Activated CD4-positive, alpha-beta T cell treated with anti-CD3 and anti-CD28 coated beads, Interleukin-2, amount 50 U/mL, for 48 hours (primary cell): ENCODE measurements at regions not wholly inside any gene's neighbourhood (a gene's known extent, or its start where the extent isn't known, plus 50 kb on each side); places are given as distances from the start of the nearest gene placed in this dataset.
"Not testable (repeated sequence)": the region's sequence is repeated elsewhere in the genome, so short reads cannot be mapped to it uniquely, and the experiment has no call there.

Experiments used
- DNase-seq, 2 experiments: peaks; one replicate each; pipeline ENCODE4 v3.0.0-alpha.2; 2020

DNA sequence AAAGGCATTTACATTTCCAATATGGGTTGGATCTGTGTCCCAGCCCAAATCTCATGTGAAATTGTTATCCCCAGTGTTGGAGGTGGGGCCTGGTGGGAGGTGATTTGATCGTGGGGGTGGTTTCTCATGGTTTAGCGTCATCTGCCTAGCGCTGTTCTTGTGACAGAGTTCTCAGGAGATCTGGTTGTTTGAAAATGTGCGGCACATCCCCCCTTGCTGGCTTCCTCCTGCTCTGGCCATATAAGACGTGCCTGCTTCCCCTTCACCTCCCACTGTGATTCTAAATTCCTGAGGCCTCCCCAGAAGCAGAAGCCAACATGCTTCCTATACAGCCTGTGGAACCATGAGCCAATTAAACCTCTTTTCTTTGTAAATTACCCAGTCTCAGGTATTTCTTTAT, 126.2 kb upstream of the FNDC3A start:
- no peak for DNase-seq

DNA sequence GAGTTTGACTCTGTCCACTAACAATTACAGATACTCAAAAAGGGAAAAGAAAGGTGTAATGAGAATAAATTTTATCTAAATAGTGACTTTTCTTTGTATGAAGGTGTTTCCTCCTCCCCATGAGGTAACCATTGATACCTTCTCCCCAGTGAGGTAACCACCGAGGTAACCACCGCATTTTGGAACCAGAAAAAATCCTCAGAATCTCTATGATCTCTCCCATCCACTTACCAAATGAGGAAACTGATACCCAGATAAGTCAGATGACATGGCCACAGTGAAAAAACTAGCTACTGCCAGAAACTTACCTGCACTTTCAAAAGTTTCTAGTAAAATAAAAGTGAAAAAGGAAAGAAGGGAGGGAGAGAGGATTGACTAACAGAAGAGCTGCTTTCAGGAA, 124.0 kb upstream of the FNDC3A start:
- peak in 1 of 2 experiments; percentile 20 for DNase-seq

DNA sequence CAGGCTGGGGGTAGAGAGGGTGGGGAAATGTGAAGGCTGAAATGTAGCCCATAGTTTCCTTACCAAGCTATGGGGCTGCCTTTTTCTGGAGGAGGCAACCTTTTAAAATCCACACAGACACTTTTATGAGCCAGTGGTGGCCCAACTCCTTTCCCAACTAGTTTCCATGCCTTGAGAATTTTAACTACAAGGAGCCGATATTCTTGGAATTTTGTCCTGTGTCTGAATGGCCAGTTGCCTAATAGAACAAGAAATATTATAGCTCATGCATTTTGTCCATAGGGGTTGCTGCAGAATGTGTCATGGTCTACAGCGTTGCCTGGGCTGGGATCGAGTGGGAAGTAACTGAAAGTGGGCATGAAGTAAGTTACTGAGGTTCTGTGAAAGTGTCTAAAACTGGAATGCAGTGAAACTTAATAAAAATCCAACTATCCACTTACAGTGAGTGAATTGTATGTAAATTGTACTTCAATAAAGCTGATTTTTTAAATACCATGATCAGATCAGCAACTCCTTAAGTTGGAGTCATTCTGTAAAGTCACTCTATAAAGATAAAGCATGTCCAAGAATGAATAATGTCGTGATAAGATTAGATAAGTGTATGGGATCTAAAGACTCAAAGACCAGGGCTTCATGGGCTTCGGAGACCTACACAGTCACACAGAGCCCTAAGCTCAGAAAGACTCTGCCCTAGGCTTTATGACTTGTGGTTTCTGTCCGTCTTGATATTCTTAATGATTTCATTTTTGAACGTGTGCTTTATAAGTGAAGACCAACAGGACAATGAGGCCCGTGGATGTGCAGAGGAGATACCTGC, 122.6 kb upstream of the FNDC3A start:
- no peak for DNase-seq

DNA sequence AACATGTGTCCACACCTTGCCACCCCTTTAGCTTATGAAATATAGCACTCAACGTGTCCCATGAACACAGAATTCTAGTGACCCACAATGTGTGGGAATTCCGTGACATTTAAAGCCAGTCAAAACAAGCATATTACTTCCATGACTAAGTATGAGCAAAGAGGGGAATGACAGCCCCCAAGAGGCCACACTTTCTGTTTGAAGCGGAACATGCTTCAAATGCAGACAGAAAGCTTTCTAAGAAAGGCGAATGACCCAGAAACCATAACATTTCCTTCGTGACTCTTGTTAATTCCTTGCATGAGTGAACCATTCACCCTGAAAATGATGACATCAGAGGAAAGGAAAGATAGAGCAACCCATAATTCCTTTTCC, 122.0 kb upstream of the FNDC3A start:
- peak; percentile 20 to 54 for DNase-seq

DNA sequence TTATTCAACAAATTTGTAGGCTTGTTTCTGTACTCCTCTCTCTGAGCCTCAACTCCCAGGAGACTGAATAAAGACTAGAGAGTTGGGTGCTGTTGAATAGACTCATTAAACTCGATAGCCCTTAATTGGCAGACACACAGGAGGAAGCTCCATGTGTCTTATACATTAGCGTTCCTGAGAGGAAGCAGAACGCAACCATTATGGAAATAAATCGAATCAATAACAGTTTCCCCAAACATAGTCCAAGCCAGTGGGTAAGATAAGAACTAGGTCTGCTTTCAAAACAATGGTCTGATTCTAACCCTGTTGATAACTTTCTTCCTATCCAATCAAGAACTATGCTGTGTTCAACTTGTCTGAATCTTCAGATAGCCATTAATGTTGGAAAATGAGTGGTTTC, 118.1 kb upstream of the FNDC3A start:
- DNase-seq = no peak

DNA sequence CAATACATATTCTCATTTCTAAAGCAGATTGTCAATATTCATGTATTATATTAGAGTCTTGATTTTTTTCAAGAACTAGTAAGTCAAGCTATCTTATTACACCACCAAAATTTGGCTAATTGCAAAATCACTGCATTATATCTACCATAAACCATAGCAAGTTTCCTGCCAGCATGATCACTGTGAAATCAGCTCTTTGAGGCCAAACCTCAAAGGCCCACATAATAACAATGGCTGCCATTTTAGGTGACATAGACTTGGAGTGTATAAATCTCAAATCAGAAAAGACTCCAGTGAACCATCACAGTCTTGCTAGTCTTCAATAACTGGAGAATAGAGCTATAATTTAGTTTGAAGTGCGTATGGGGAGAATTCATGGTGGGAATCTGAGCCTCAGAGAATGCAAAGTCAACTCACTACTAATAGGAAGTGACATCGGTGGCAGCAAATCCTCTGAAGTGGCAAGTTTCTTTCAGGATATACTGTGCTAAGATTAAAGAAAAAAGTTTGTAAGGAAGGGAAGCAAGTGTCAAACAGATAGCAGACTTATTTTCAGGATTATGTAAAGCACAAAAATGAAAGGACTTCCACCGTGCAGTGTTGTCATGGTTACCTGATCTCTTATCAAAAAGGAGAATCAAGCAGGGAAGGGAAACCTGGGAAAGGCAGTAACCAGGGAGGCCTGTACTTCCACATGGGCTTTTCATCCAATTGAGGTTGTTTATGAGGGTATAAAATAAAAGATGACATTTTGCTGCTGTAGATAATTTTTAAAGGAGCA, 117.4 kb upstream of the FNDC3A start:
- no peak for DNase-seq

DNA sequence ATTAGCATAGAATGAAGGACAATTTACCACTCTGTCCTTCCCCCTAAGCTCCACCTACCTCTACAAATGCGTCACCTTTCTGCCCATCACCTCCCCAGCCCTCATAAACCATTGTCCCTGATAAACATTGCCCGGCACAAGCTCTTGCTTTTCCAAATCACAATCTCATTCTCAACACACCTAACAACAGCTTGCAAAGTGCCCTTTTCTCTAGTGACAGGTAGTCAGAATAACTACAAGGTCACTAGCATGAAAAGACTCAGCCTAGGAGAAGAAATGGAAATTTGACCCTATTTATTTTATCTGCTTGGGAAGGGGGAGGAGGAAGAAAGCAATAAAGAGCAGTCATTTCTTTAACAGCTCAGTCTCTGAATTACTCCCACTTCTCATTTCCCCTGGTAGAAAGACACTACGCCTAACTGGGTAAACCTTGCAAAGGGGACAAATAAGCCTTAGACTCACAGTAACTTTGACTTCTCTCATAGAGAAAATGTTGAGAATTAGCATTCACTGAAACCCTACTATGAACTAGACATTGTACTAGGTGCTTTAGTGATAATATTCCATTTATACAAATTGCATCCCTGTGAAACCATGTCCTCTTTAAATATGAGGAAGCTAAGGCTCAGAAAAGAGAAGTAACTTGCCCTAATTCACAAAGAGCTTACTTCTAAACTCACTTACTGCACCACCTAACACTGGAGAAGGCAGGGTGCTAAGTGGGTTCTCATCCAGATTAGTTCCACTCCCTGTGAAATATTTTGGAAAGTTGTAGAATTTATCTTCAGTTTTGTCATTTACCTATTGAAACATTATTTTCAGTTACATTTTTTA, 116.2 kb upstream of the FNDC3A start:
- no peak for DNase-seq

DNA sequence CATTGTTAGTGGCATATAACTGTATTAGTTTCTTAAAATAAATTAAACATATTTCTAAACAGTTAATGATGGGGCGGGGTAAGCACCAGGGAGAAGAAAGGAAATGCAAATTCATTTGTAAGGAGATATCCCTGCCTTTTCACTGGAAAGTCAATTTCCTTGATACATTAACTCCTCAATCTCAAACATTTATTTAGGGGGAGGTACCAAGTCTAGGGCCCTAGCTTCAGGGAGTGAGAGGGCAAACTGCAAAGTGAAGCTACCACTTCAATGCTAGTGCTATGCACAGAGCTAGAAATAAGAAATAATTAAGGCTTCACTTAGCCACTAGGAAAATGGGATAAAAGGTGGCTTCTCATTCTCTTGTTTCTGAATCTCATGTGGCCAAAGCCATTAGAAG, 115.3 kb upstream of the FNDC3A start:
- DNase-seq = no peak

DNA sequence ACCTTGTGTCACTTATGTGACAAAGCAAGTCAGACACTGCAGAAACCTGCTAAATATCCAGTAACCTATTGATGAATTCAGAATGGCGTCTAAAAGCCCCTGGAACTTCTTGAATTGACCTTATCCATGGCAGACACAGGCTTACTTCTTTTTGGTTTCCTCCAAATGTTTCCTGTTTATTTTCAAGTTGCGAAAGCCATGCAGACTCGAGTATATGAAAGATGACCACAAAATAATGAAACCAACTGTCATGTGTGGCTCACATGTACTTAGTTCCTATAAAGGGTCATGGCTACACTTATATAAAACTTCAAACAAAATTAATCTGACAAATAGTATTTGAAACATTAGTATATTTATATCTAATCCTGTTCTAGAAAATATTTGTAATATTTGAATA, 113.1 kb upstream of the FNDC3A start:
- DNase-seq = no peak

DNA sequence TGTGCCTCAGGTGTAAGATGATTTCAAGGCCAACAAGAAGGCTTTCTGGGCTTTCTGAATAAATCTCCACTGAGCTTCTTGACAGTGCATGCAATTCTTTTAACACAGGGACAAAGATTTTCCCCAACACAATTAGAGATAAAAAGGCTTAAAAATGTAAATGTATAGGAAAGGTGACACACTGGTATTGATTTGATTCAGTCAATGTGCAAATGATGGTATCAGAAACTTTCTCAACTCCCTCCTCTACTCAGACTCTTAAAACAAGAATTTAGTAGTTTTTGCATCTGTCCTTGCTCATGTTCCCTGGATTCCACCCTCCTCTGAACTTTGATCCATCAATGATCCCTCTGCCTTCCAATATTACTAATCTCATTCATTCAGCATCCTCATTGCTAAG, 111.6 kb upstream of the FNDC3A start:
- DNase-seq = no peak

DNA sequence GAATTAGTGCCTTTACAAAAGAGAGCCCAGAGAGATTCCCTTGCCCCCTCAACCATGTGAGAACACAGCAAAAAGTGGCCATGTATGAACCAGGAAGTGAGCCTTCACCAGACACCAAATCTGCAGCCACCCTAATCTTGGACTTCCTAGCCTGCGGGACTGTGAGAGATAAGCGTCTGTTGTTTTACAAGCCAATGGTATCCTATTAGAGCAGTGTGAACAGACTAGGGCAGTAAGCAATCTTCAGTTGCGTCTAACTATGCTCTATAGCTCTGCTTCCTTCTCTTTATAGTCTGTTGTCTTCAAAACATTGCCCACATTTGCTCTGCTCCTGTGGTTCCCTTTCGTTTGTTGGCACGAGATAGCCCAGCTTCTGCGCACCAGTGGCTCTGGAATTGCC, 109.5 kb upstream of the FNDC3A start:
- no peak for DNase-seq

DNA sequence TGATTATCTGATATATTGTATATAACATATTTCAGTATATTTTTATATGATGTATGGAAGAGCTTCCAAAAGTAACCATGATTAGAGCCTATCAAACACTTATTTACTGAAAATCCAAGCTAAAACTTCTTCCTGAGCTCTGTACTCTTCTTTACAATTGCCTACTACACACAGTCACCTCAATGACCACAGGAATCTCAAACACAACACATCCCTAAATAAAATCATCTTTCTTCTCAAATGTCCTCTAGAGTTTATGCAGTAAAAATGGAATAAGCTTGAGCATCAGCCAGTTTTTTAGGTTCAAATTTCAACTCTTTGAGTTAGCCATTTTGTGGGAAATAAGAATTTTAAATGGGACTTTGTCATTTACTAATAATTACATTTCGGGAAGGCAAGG, 102.6 kb upstream of the FNDC3A start:
- no peak for DNase-seq

DNA sequence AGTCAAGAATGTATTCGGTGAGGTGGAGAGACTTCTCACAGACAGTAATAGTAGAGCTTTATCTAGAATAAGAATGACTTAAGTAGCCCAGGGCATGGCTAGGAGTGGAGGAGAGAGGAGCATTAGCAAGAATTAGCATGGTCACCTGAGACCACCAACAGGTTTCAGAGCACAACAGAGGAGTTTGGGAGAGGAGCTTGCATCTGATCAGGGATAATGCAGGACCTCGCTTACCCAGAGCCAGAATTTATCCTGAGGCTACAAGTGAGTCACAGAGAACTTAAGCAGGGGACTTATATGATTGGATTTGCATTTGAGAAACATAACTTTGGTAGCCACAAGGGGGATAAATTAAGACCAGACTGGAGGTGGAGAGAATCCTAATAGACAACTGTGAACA, 102.1 kb upstream of the FNDC3A start:
- no peak for DNase-seq

DNA sequence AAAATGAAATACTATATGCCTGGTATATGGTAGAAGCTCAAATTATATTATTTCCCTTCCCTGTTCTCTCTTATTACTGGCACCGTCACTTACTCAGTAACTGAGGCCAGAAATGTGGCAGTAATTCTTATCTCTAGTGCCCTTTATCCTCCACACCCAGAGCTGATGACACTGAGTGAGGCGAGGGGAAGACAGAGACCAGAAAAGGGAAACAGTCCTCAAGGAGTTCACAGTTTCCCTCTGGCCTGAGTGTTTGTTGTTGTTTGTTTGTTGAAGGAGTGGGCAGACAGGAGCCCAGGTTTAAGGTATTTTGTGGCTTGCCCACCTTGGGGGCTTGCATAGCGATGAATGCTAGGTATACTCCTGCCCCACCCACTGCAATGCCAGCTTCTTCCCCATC, 101.5 kb upstream of the FNDC3A start:
- DNase-seq = no peak

DNA sequence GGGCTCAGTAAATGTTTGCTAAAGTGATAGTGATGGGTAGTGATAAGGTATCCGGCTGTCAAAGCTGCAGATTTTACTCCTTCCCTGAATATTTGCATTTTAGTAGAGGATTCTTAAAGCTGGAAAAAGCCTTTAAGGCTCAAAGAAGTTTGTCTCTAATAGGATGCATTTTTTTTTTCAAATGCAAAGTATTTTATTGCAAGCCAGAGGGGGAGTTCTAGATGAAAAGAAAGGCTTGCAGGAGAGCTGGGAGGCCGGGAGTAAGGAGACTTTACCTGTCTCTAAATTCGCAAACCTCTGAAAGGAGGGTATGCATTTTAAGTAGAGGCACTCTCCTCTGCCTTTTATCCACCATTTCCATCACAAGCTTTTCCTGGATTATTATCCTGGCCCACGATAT, 100.7 kb upstream of the FNDC3A start:
- no peak for DNase-seq

DNA sequence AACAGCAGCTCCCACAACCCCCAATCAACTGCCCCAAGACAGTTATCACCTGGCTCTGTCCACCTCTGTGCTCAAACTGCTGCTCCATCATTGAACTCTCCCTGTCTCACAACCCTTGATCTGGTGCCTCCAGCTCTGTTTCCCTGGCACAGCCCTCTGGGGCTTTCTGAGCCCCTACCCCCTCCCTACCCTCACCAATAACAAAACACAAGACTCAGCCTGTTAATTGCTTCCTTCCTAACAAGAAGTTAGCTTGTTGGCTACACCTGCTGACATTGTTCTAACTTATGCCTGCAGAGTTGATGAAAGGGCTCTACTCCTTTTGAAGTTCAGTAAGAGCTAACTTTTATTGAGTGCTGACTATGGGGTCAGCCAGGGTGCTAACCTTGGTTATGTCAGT, 99.4 kb upstream of the FNDC3A start:
- no peak for DNase-seq

DNA sequence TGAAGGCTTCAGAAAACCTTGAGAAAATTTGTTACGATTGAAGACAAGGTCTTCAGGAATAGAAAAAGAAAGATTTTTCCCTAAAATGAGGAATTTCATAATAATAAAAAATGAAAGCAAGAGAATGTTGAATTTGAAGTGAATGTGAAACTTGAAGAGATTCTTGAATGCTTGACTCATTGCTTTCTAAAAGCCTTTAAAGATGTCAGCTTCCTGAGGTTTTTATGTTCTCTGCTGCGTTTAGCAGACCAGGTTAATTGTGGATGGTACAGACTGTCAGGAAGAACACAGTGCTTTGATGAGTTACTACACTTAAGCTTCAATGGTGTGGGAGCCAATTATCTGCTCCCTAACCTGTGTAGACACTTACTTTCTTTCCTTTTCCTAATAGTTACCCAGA, 96.3 kb upstream of the FNDC3A start:
- DNase-seq = no peak

DNA sequence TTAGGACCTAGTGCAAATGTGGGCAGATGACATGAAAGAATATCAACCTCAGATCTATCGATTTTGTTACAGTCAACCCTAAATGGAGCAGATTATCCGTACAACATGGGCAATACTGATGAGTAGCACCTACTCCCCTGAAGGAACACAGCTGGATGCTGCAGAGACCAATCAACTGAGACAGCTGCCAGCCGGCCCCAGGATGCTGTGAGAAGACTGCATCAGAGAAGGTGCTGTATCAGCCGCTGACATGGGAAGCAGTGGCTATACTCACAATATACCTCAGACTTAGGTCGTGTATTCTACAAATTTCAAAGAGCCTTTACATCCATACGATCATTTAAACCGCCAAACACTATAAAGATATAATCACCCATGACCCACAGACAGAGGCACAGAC, 95.9 kb upstream of the FNDC3A start:
- DNase-seq = no peak

DNA sequence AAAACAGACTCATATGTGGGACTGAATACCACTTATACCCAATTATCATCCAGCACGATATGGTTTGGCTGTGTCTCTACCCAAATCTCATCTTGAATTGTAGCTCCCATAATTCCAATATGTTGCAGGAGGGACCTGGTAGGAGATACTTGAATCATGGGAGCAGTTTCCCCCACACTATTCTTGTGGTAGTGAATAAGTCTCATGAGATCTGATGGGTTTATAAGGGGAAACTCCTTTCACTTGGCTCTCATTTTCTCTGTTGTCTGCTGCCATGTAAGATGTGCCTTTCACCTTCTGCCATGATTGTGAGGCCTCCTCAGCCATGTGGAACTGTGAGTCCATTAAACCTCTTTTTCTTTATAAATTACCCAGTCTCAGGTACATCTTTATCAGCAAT, 91.9 kb upstream of the FNDC3A start:
- DNase-seq = not testable (repeated sequence)

DNA sequence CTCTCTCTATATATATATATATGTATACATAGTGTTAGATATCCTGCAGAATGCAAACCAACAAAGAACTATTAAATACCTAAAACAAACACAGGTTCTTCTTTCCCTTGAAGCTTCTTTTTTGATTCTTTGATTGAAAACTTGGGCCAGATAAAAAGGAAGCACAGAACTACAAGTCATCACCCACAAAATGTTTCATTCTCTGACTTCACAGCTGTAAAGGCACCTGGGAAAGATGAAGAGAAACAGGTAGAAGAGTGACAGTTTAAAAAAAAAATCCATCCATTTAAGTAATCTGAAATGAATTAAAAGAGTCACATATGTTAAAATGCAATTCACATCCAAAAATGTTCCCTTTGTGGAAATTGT, 90.7 kb upstream of the FNDC3A start:
- DNase-seq = no peak

DNA sequence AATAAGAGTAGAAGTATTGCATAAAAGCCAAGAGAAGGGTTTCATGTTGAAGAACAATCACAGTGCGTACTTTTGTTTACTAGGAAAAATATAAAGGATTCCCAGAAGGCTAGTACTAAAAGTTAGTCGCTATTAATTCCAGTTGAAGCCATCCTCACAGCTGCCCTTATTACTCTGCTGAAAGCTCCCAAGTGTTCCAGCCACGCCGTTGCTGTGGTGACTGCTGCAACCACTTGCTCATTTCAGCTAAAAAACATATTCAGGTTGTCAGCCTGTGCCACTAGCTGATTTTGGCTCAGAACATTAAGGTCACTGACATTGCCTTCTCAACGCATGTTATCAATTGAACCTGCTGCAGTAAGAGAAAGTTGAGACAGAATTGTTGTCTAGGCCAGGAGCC, 87.1 kb upstream of the FNDC3A start:
- no peak for DNase-seq

DNA sequence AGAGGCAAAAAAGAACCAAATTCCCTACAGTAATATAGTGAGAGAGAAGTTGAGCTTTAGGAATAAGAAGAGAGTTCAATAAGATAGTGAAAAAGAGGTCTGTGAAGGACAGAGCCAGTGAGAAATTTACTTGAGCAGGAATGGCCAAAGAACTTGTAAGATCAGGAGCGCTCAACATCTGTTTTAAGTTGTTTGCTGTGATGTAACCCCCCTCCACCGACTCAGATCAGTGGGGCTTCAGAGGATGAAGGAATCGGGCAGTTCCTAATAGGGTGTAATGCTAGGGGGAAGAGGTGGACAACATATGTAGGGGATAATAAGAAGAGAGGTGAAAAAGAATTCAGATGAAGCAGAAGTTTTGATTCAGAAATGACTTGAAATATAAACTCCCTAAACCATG, 85.3 kb upstream of the FNDC3A start:
- DNase-seq = no peak

DNA sequence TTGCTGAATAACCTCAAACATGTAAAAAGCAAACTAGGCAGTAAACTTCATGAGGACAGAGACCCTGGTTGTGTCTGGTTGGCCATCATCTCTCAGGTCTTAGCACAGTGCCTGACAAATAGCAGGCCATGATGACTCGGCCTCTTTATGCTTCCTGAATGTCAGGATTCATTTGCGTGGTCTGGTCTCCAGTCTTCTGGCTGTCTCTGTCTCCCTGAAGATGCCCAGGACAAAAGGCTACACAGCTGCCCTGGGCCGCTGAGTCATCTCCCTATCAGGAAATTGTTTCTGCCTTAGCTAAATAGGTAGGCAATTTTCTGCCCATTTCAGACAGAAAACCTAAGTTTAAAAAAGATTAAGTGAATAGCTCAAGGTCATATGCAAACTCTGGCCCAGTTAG, 84.1 kb upstream of the FNDC3A start:
- DNase-seq = no peak
